Neural progenitor cell (in vitro differentiated cells): ENCODE measurements at regions not wholly inside any gene's neighbourhood (a gene's known extent, or its start where the extent isn't known, plus 50 kb on each side); places are given as distances from the start of the nearest gene placed in this dataset.

Source experiments
- DNase-seq: peaks from one replicate; pipeline ENCODE4 v3.0.0-alpha.2; 2016; ENCODE audit warnings: low spot score
- H2AFZ ChIP-seq: fragments of 200-600 bp; sonication (generic); replicated peaks from 2 replicates; pipeline ENCODE4 v1.6.1; 2016; ENCODE audit warnings: antibody characterized with exemption
- H3F3A ChIP-seq: fragments of 200-600 bp; sonication (generic); 2 replicates; pipeline ENCODE4 v1.6.1; 2016; ENCODE audit warnings: antibody characterized with exemption, low read depth
- H3K27ac ChIP-seq: fragments of 200-600 bp; sonication (generic); 2 replicates; pipeline ENCODE4 v1.5.1; 2016; ENCODE audit warnings: mild to moderate bottlenecking
- H3K27me3 ChIP-seq: fragments of 200-600 bp; sonication (generic); 2 replicates; pipeline ENCODE4 v1.6.1; 2016; ENCODE audit warnings: mild to moderate bottlenecking, moderate library complexity
- H3K36me3 ChIP-seq: fragments of 200-600 bp; sonication (generic); 2 replicates; pipeline ENCODE4 v1.5.1; 2016
- H3K4me1 ChIP-seq: fragments of 200-600 bp; sonication (generic); 2 replicates; pipeline ENCODE4 v1.6.1; 2016; ENCODE audit warnings: mixed run types
- H3K4me2 ChIP-seq: fragments of 200-600 bp; sonication (generic); 2 replicates; pipeline ENCODE4 v1.6.1; 2016
- H3K4me3 ChIP-seq: fragments of 200-600 bp; sonication (generic); 2 replicates; pipeline ENCODE4 v1.5.1; 2016
- H3K79me2 ChIP-seq: fragments of 200-600 bp; sonication (generic); 2 replicates; pipeline ENCODE4 v1.6.1; 2016; ENCODE audit warnings: low read depth
- H3K9ac ChIP-seq: fragments of 200-600 bp; sonication (generic); 2 replicates; pipeline ENCODE4 v1.6.1; 2016
- H3K9me3 ChIP-seq: fragments of 200-600 bp; sonication (generic); 2 replicates; pipeline ENCODE4 v1.5.1; 2016; ENCODE audit warnings: low read depth
- H4K20me1 ChIP-seq: fragments of 200-600 bp; sonication (generic); 2 replicates; pipeline ENCODE4 v1.6.1; 2016; ENCODE audit warnings: low read depth
- H3K27ac Mint-ChIP-seq: 3 replicates; pipeline ENCODE4 v1.8.0; 2021; ENCODE audit warnings: mixed read lengths
- H3K27me3 Mint-ChIP-seq: 2 replicates; pipeline ENCODE4 v1.8.0; 2022; ENCODE audit warnings: low read depth, mild to moderate bottlenecking, inconsistent platforms, moderate library complexity, mixed read lengths; ENCODE audit not compliant: insufficient read depth
- H3K36me3 Mint-ChIP-seq: 3 replicates; pipeline ENCODE4 v1.8.0; 2021; ENCODE audit warnings: mixed read lengths
- H3K4me1 Mint-ChIP-seq: 3 replicates; pipeline ENCODE4 v1.8.0; 2021; ENCODE audit warnings: mixed read lengths
- H3K4me3 Mint-ChIP-seq: 3 replicates; pipeline ENCODE4 v1.8.0; 2021; ENCODE audit warnings: mild to moderate bottlenecking, moderate library complexity, mixed read lengths
- H3K9me3 Mint-ChIP-seq: 3 replicates; pipeline ENCODE4 v1.8.0; 2020; ENCODE audit warnings: mixed read lengths
- EZH2 ChIP-seq: fragments of 200-600 bp; sonication (generic); IDR thresholded peaks from 2 replicates; pipeline ENCODE4 v1.6.1; 2017; ENCODE audit warnings: antibody characterized with exemption, mild to moderate bottlenecking, moderate library complexity
- EZH2phosphoT487 ChIP-seq: fragments of 200-600 bp; sonication (generic); IDR thresholded peaks from 2 replicates; pipeline ENCODE4 v1.6.1; 2017; ENCODE audit warnings: antibody characterized with exemption
- TF ChIP-seq, protein P1 (sequence below): fragments of 200-600 bp; sonication (generic); IDR thresholded peaks from 2 replicates; pipeline ENCODE4 v1.5.1; 2017; ENCODE audit warnings: antibody characterized with exemption, mild to moderate bottlenecking

DNA sequence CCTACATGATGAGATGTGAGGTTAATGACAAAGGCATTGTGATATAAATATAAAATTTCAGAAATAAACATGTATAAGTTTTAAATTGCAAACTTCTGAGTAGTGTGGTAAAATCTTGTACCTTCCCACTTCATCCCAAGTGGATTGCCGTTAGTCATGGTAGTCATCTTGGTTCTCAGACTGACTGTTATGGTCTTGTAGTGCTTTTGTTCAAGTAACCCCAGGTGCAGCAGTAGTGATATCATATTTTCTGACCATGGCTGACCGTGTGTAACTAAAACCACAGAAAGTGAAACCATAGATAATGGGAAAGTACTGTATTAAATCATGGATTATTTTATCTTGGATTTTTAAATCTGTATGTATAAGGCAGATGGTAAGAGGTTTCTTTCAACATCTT, 74.8 kb upstream of the SLIT2 start:
- H3K4me3 ChIP-seq: no peak overlapping the region
- H3K9ac ChIP-seq: no peak overlapping the region
- no peaks in the 10 kb centered on the region for H3K4me1 ChIP-seq
- no peaks in the 10 kb centered on the region for H3K27me3 ChIP-seq
- Mint-ChIP-seq H3K36me3 (peaks cover 2% of the 10 kb centered on the region), H3K9me3 (peaks cover 8% of the 10 kb centered on the region), H3K4me1 (no peaks in the 10 kb centered on the region), H3K27me3 (no peaks in the 10 kb centered on the region), H3K4me3 (no peak overlapping the region), H3K27ac (no peak overlapping the region)
- no peaks in the 10 kb centered on the region for H4K20me1 ChIP-seq
- no peak overlapping the region for H3K27ac ChIP-seq
- no peaks in the 10 kb centered on the region for H3F3A ChIP-seq
- no peak for TF ChIP-seq EZH2
- TF ChIP-seq EZH2phosphoT487: no peak
- TF ChIP-seq, protein P1, sequence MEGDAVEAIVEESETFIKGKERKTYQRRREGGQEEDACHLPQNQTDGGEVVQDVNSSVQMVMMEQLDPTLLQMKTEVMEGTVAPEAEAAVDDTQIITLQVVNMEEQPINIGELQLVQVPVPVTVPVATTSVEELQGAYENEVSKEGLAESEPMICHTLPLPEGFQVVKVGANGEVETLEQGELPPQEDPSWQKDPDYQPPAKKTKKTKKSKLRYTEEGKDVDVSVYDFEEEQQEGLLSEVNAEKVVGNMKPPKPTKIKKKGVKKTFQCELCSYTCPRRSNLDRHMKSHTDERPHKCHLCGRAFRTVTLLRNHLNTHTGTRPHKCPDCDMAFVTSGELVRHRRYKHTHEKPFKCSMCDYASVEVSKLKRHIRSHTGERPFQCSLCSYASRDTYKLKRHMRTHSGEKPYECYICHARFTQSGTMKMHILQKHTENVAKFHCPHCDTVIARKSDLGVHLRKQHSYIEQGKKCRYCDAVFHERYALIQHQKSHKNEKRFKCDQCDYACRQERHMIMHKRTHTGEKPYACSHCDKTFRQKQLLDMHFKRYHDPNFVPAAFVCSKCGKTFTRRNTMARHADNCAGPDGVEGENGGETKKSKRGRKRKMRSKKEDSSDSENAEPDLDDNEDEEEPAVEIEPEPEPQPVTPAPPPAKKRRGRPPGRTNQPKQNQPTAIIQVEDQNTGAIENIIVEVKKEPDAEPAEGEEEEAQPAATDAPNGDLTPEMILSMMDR: no peak
- DNase-seq: no peak
- H3K4me2 ChIP-seq: no peak overlapping the region
- no peak overlapping the region for H2AFZ ChIP-seq
- no peaks in the 10 kb centered on the region for H3K36me3 ChIP-seq
- no peaks in the 10 kb centered on the region for H3K79me2 ChIP-seq
- no peaks in the 10 kb centered on the region for H3K9me3 ChIP-seq

DNA sequence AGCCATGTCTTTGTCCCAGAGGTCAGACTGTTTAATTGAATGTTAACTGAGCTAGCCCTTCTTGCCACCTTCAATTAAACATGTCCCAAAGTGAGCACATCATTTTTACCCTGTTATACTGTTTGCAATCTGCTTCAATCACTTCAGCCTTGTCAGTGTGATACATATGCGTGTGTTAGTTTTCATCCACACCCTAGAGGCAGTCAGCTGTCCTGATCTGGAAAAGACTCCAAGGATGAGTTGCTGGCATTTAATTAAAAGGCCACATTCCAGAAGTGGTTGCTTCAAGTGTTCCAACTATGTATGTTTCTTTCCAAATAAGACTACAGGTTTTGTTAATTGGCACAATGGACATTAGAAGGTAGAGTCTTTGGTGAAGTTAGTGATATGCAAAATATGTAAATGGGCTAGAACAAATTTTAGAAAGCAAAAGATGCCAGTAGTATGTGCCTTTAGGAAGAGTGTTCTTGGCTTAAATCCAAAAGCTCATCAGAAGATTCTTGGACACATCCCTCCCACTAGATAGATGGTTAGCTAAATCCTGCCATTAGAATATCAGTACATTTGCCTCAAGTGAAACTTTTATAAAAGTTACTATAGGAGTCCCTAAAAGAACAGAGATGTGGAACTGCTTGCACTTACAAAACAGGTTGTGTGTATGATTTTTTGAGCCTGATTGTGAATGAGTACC, 79.5 kb upstream of the SLIT2 start:
- Histone ChIP-seq H3K27me3 (no peaks in the 10 kb centered on the region), H3K79me2 (no peaks in the 10 kb centered on the region), H2AFZ (no peak overlapping the region), H3K9me3 (no peaks in the 10 kb centered on the region), H3K4me2 (no peak overlapping the region), H3K4me1 (no peaks in the 10 kb centered on the region), H3F3A (no peaks in the 10 kb centered on the region), H3K27ac (no peak overlapping the region), H3K36me3 (no peaks in the 10 kb centered on the region), H4K20me1 (no peaks in the 10 kb centered on the region), H3K9ac (no peak overlapping the region), H3K4me3 (no peak overlapping the region)
- TF ChIP-seq EZH2 (no peak), EZH2phosphoT487 (no peak)
- TF ChIP-seq, protein P1: no peak
- no peaks in the 10 kb centered on the region for H3K9me3 Mint-ChIP-seq
- no peaks in the 10 kb centered on the region for H3K4me1 Mint-ChIP-seq
- H3K27me3 Mint-ChIP-seq: no peaks in the 10 kb centered on the region
- H3K36me3 Mint-ChIP-seq: no peaks in the 10 kb centered on the region
- no peak overlapping the region for H3K4me3 Mint-ChIP-seq
- no peak for DNase-seq
- no peak overlapping the region for H3K27ac Mint-ChIP-seq

DNA sequence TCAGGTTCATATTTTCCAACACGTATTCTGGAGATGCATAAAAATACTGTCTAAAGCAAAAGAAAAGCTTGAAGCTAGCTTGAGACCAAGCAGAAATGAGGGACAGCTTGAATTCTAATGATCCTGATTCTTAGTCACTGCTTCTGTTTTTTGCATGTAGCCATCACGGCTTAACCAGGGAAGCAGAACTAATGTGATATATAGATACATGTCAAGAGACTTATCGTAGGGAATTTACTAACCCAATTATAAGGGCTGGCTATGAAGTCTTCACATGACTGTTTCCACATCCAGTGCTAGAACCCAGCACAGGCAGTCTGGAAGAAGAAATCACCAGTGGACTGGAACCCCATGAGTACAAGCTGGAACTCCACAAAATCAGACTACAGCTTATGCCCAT, 85.2 kb upstream of the SLIT2 start:
- no peak for DNase-seq
- H3K27ac Mint-ChIP-seq: no peak overlapping the region
- no peaks in the 10 kb centered on the region for H3K27me3 Mint-ChIP-seq
- no peaks in the 10 kb centered on the region for H3K79me2 ChIP-seq
- no peak overlapping the region for H2AFZ ChIP-seq
- H3K4me3 Mint-ChIP-seq: no peak overlapping the region
- H3K9me3 ChIP-seq: no peaks in the 10 kb centered on the region
- H3K4me2 ChIP-seq: no peak overlapping the region
- no peaks in the 10 kb centered on the region for H3K9me3 Mint-ChIP-seq
- no peaks in the 10 kb centered on the region for H3F3A ChIP-seq
- H3K27ac ChIP-seq: no peak overlapping the region
- no peaks in the 10 kb centered on the region for H3K27me3 ChIP-seq
- no peaks in the 10 kb centered on the region for H3K4me1 ChIP-seq
- no peaks in the 10 kb centered on the region for H3K36me3 Mint-ChIP-seq
- H3K4me3 ChIP-seq: no peak overlapping the region
- no peaks in the 10 kb centered on the region for H3K36me3 ChIP-seq
- TF ChIP-seq EZH2 (no peak), EZH2phosphoT487 (no peak)
- TF ChIP-seq, protein P1: no peak
- no peaks in the 10 kb centered on the region for H3K4me1 Mint-ChIP-seq
- no peaks in the 10 kb centered on the region for H4K20me1 ChIP-seq
- H3K9ac ChIP-seq: no peak overlapping the region
